ENCODE measurements at regions not wholly inside any gene's neighbourhood (a gene's known extent, or its start where the extent isn't known, plus 50 kb on each side); places are given as distances from the start of the nearest gene placed in this dataset.

DNA sequence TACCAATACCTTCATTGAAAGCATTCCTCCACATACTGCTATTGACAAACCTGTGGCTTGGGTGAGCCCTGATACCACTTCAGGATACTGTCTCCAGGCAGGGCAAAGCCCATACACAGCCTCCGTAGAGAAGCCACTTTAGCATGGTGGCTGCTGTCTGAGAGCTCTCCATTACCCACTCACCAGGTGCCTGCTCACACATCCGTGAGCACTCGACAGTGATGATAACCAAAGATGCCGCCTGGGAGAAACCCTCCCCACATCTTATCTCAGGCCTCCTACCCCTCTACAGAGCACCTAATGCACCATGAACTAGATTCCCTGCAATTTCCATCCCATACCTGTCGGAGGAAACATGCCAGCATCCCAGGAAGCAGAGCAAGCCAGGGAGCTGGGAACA is 57.6 kb upstream of the KLHL29 start:
- no peak for TF ChIP-seq CTCF (IDR thresholded peaks at IDR 0.05)
- TF ChIP-seq POLR2AphosphoS5 (IDR thresholded peaks at IDR 0.05) = no peak
- TF ChIP-seq POLR2A (IDR thresholded peaks at IDR 0.05) = no peak
